CD4-positive, alpha-beta T cell treated with Interleukin-15 for 4 hours (primary cell): ENCODE measurements at regions not wholly inside any gene's neighbourhood (a gene's known extent, or its start where the extent isn't known, plus 50 kb on each side); places are given as distances from the start of the nearest gene placed in this dataset.

Source experiments
- DNase-seq: peaks from one replicate; pipeline ENCODE4 v3.0.0-alpha.2; 2020; ENCODE audit warnings: low spot score

GRCh38 chr4:14848229-14848628 is 154.1 kb upstream of the CPEB2 start:
- no peak for DNase-seq

- no peak for DNase-seq
These were observed 151.7 kb upstream of the CPEB2 start for GRCh38 chr4:14850455-14851097.

- no peak for DNase-seq
These were observed 148.9 kb upstream of the CPEB2 start for GRCh38 chr4:14853176-14853943.

GRCh38 chr4:14855719-14856061 is 146.6 kb upstream of the CPEB2 start:
- DNase-seq: no peak

GRCh38 chr4:14856062-14856933 is 146.0 kb upstream of the CPEB2 start:
- DNase-seq: peak; percentile 10

- DNase-seq: no peak
These were observed 145.4 kb upstream of the CPEB2 start for GRCh38 chr4:14856934-14857235.

GRCh38 chr4:14857475-14857874 is 144.8 kb upstream of the CPEB2 start:
- no peak for DNase-seq

- no peak for DNase-seq
These were observed 144.3 kb upstream of the CPEB2 start for GRCh38 chr4:14857981-14858380.

GRCh38 chr4:14862891-14863290 is 139.4 kb upstream of the CPEB2 start:
- DNase-seq: no peak

GRCh38 chr4:14863418-14864364 is 138.6 kb upstream of the CPEB2 start:
- DNase-seq: no peak

- no peak for DNase-seq
These were observed 137.8 kb upstream of the CPEB2 start for GRCh38 chr4:14864365-14865030.

- no peak for DNase-seq
These were observed 137.3 kb upstream of the CPEB2 start for GRCh38 chr4:14865031-14865366.

- no peak for DNase-seq
These were observed 136.5 kb upstream of the CPEB2 start for GRCh38 chr4:14865804-14866203.

GRCh38 chr4:14867847-14868246 is 134.4 kb upstream of the CPEB2 start:
- DNase-seq: no peak

GRCh38 chr4:14868426-14869395 is 133.6 kb upstream of the CPEB2 start:
- DNase-seq: no peak

GRCh38 chr4:14871676-14872430 is 130.4 kb upstream of the CPEB2 start:
- DNase-seq: no peak

- no peak for DNase-seq
These were observed 127.3 kb upstream of the CPEB2 start for GRCh38 chr4:14874990-14875389.

GRCh38 chr4:14877246-14878225 is 124.7 kb upstream of the CPEB2 start:
- DNase-seq: peak; percentile 7
